ENCODE measurements at regions not wholly inside any gene's neighbourhood (a gene's known extent, or its start where the extent isn't known, plus 50 kb on each side); places are given as distances from the start of the nearest gene placed in this dataset.

DNA sequence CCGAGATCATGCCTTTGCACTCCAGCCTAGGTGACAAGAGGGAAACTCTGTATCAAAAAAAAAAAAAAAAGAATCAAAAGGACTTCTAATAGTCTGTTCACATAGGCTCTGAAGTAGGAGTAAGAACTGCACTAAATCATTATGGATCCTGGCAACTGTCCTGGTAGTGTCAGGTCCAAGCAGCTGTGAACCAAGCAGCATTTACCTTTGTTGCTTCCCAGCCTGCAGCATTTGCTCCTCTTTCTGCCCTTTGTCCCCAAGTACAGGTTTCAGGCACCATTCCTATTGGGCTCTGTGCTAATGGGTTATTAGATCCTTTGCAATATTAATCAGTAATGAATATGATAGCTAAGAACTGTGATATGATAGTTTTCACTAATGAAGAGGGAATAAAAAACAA is 77.4 kb upstream of the NBEA start:
- no peak for DNase-seq

DNA sequence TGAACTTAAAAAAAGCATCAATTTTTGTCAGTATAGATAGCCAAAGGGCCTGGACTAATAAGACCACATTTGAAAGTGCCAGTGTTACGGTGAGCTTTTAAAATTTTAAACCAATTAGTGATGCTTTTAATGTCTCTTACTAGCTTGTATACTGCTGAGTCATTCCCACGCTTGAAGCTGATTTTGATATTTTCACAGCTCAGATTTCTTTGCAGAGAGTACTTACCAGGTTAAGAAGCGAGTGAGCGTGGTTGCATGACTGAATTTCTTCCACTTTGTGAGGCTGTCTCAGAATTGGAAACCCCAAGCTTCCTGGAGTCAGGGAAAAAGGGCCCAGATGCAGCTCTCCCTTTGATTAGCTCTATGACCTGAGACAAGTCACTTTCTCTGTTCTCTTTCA is 74.5 kb upstream of the NBEA start:
- DNase-seq: no peak

DNA sequence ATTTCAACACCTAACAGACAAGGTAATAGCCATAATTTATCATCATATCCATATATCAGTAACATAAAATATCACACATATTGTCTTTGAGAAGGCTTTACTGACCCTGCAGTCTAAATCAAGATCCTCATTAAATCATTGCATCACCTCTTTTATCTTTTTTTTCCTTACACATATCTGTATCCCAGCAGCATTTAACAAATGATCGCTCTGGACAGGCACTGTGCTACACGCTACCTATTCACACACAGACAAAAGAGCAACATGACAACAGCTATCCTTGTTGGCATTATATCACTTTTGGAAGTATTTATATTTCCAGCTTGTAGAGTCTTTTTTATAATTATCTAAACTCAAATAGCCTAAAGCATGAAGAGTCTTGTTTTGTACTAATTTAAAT is 73.3 kb upstream of the NBEA start:
- DNase-seq: no peak

DNA sequence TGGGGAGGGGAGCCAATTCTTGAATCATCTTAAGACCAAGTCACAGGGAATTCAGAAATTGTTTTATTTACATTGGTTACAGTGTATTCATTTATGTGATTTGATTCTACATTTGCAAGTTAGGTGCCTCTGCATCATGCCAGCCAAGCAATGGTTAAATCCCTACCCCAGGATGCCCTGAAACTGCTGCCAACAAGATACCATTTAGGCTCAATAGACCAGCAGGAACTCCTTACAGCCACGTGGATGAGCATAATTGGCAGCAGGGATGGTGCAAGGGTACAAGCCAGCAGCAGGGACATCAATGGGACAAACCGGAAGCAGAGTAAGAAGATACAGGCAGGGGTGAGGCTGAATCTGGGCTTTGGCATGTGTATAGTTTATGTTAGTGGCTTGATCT is 72.4 kb upstream of the NBEA start:
- DNase-seq: no peak

DNA sequence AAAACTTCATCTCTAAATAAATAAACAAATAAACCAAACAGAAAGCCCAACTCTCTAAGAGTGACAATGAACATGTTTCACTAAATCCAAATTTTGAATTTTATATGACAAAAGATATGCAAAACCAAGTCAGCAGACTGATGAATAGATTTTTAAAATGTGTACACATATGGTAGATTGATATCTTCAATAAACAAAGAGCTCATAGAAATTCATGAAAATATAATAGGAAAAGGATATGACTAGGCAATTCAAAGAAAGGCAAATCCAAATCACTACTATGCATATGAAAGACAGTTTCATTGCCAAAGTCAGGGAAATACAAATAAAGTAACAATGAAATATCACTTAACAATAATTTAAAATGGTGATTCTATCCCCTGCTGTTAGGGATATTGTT is 63.7 kb upstream of the NBEA start:
- no peak for DNase-seq

DNA sequence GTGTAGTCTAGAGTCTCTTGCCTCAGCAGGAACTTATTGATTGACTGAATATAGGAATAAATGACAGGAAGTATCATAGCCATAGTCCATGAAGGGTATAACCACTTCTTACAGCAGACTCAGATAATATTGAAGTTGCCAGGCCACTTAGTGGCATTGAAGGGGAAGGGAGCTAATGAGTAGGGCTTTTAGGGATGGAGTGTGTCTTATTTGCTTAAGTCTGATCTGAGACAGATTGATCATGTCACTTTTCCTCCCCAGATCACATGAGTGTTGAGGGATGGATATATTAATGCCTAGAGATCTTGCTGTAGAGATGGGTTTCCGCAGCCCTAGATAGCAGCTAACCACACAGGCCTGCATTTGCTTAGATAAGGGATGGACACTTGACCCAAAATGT is 62.2 kb upstream of the NBEA start:
- no peak for DNase-seq

DNA sequence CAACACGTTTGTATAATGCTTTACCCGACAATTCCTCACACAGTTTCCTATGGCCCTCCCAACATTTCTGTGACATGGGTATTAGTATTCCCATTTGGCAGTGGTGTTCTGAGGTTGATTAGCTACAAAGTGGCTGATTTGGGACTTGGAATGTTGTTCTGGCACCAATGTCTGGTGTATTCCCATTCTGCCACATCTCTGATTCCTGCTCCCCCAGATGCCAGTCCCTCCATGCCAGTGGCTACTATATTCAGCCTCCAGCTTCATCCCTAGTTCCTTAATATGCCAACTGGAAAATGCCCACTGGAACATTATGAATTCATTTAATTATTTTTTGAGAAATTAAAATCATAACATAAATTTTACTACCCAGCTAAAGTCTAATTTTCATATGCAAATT is 60.6 kb upstream of the NBEA start:
- DNase-seq: no peak

DNA sequence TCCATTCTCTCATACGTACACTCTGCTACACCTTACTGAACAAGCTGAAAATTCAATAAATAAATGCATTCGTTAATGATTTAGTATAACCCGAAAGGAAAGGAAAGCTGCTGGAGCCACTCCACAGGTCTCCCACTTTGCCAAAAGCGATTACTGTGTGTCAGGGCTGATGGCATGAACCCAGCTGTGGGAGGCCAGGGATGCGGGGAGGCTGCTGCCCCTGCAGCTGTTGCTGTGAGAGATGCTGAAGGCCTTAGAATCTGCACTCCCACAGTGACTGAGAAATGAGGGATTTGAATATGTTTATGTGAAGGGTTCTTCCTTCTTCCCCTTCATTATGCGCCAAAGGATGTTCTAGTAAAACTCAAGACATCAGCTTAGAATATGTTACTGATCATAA is 58.7 kb upstream of the NBEA start:
- no peak for DNase-seq

DNA sequence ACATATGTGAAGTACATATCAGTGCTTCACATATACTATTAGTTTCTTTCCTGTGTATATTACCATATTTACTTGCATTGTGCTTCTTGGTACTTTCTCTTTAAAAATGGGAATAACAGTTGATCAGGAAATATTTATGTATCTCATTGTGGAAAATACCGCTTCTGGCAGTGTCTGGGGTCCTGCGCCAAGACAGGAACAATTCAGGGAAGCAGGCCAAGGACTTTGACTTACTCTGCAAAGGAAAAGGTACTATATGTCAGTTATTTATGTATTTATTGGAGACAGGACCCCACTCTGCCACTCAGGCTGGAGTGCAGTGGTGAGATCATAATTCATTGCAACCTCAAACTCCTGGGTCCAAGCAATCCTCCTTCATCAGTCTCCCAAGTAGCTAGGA is 57.7 kb upstream of the NBEA start:
- no peak for DNase-seq

DNA sequence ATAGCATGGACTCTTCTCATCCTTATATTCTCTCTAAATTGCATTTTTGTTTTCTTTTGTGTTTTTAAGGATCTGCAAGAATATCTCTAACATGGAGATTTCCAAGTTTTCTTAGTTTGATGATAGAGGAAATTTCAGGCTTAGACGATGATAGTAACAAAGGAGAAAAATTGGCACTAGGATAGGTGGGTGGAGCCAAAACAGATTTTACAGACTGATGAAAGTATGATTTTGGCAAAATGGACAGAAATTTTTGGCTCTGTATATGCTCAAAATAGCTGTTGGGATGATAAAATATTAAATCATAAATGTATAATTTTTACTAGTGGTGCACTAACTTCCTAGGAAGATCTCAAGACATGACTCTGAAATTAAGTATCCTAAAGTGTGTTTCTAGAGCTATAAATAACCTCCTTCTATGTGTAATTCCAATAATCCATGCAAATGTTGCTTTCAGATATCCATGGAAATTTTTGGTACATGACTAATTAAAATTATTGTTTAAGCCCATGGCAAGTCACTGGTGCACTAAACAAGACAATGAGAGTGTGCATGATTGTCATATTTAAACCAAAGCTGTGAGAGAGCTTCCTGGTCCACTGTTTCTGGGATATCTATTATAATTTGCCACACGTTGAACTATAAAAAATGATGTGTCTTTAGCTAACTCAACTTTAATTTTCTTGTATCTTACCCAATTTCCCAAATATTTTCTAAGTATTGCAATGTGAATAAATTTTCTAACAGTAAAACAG is 55.8 kb upstream of the NBEA start:
- DNase-seq: no peak

DNA sequence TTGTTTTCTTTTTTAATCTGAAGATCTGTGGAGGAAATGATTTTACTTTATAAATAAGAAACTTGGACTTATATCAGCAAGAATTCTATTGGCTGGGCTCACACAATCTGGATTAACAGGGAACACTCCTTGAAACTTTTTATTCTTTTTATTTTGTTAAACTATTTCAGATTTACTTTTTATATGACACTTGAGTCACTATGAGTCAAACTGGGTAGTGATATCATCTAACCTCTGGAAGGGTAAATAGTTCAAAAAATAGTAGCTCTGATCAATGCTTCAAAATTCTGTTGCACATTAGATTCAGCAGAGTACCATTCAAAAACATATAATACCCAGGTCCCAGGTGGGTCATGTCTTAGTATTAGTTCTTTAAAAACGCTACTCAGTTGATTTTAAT is 55.1 kb upstream of the NBEA start:
- no peak for DNase-seq
